ENCODE measurements at regions not wholly inside any gene's neighbourhood (a gene's known extent, or its start where the extent isn't known, plus 50 kb on each side); places are given as distances from the start of the nearest gene placed in this dataset.

DNA sequence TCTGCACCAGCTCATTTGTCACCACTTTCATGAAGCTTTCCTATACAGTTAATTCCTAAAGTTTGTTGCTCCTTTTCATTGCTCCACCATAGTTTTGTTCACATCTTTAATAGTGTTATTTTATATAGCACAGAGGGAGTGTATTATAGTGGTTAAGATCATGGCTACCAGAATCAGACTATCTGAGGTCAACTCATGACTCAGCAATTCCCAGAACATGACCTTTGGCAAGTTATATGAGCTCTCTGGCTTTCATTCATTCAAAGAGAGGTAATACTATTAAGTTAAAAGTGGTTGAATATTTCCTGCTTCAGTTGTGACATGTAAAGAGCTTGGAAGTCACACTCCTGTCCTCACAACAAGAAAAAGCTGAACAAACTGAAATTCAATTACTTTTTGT, 1073.5 kb downstream of the NAALADL2 start:
- H3K36me3 ChIP-seq (ENCODE audit: control insufficient read depth, insufficient read depth, low read length), result no peaks in the 10 kb centered on the region
- no peak overlapping the region for H3K4me3 ChIP-seq (ENCODE audit: low read length)
- H3K27me3 ChIP-seq (ENCODE audit: control insufficient read depth, insufficient read depth, low read length), result no peaks in the 10 kb centered on the region
- no peaks in the 10 kb centered on the region for H3K4me1 ChIP-seq (ENCODE audit: control insufficient read depth, insufficient read depth, low read length)
- no peak overlapping the region for H3K9ac ChIP-seq (ENCODE audit: low read length)
- no peak overlapping the region for H3K27ac ChIP-seq (ENCODE audit: low read depth, low read length)

DNA sequence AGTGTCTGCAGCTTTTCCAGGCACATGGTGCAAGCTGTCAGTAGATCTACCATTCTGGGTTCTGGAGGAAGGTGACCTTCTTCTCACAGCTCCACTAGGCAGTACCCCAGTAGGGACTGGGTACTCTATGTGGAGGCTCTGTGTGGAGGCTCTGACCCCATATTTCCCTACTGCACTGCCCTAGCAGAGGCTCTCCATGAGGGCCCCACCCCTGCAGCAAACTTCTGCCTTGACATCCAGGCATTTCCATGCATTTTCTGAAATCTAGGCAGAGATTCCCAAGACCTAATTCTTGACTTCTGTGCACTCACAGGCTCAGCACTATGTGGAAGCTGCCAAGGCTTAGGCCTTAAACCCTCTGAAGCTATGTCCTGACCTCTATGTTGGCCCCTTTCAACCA, 1060.0 kb downstream of the NAALADL2 start:
- H3K4me1 ChIP-seq (ENCODE audit: control insufficient read depth, insufficient read depth, low read length), result no peaks in the 10 kb centered on the region
- H3K36me3 ChIP-seq (ENCODE audit: control insufficient read depth, insufficient read depth, low read length), result no peaks in the 10 kb centered on the region
- no peak overlapping the region for H3K9ac ChIP-seq (ENCODE audit: low read length)
- H3K27me3 ChIP-seq (ENCODE audit: control insufficient read depth, insufficient read depth, low read length), result no peaks in the 10 kb centered on the region
- no peak overlapping the region for H3K4me3 ChIP-seq (ENCODE audit: low read length)
- no peak overlapping the region for H3K27ac ChIP-seq (ENCODE audit: low read depth, low read length)

DNA sequence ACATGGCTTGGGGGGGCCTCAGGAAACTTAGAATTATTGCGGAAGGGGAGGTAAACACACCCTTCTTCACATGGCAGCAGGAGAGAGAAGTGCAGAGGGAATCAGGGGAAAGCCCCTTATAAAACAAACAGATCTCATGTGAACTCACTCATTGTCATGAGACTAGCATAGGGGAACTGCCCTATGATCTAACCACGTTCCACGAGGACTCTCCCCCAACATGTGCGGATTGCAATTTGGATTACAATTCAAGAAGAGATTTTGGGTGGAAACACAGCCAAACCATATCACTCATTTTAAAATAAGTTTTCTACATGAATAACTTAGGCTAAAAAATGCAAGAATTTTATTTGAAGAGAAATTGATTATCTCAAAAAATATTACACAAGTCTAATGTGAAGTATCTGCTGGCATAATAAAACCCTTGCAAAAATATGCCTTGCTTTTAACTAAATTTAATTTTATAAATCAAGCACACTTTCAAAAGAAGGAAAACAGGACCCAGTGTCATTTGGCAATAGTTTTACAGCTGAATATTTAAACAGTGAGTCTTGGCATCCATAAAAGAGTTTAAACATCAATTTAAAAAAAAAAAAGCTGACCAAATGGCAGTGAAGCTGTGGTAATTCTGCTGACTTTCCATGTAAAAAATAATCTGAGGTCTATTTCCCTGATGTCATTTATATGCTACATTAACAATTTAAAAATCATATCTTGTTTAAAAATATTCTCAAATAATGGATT, 1057.2 kb downstream of the NAALADL2 start:
- no peaks in the 10 kb centered on the region for H3K27me3 ChIP-seq (ENCODE audit: control insufficient read depth, insufficient read depth, low read length)
- H3K4me3 ChIP-seq (ENCODE audit: low read length), result no peak overlapping the region
- no peak overlapping the region for H3K9ac ChIP-seq (ENCODE audit: low read length)
- no peak overlapping the region for H3K27ac ChIP-seq (ENCODE audit: low read depth, low read length)
- no peaks in the 10 kb centered on the region for H3K36me3 ChIP-seq (ENCODE audit: control insufficient read depth, insufficient read depth, low read length)
- H3K4me1 ChIP-seq (ENCODE audit: control insufficient read depth, insufficient read depth, low read length), result no peaks in the 10 kb centered on the region

DNA sequence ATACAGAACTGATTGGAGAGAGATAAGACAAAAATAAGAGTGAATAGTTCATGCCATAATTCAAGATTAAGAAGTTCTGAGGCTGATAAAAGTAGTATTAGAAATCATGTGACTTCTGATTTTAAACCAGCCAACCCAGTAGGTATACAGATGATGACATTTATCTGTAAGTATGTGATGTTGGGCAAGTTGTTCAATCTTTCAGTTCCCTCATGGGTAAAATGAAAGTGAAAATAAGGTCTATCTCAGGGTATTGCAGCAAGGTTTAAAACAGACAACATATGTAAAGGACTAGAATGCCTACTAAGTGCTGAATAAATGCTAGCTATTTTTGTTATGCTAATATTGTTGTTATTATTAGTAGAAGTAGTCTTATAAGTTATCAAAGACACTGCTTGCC, 1055.7 kb downstream of the NAALADL2 start:
- H3K9ac ChIP-seq (ENCODE audit: low read length), result no peak overlapping the region

DNA sequence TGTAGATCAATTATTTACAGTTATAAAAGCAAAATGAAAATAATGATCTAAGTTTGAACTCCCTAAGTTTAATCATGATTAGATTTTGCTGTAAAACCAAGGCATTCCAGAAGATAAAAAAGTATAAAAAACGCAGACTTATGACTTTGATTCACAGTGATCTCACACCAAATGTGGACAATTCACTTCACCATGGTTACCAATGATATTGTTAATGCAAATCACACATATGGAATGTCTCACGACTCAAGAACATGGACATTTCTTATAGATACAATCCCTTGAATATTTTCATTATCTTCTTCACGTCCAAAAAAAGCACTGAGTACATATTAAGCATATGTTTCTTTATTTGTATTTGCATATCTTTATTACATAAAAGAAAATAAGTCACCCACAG, 1054.2 kb downstream of the NAALADL2 start:
- no peak overlapping the region for H3K4me3 ChIP-seq (ENCODE audit: low read length)
- H3K27ac ChIP-seq (ENCODE audit: low read depth, low read length), result no peak overlapping the region

More for the DNA sequence above, 1055.7 kb downstream of the NAALADL2 start:
- Histone ChIP-seq H3K27ac (ENCODE audit: low read depth, low read length) (no peak overlapping the region), H3K27me3 (ENCODE audit: control insufficient read depth, insufficient read depth, low read length) (no peaks in the 10 kb centered on the region), H3K36me3 (ENCODE audit: control insufficient read depth, insufficient read depth, low read length) (no peaks in the 10 kb centered on the region), H3K4me3 (ENCODE audit: low read length) (no peak overlapping the region), H3K4me1 (ENCODE audit: control insufficient read depth, insufficient read depth, low read length) (no peaks in the 10 kb centered on the region)

DNA sequence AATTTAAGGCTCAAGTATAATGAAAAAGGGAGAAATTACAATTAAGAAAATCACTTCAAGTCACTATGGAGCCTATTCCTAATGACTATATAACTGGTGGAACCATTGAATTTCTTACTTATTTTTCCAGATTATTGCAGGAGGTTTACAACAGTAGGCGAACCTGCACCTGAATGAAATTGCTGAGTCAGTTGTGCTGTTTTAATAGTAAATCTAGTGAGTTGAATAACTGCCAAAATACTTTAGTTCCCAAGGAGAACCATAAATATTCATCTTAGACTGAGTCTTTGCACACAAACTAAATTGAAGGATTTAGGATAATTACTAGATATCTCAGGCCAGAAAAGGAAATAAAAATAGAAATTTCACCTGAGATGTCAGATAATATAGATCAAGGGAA, 1052.8 kb downstream of the NAALADL2 start:
- Histone ChIP-seq H3K4me3 (ENCODE audit: low read length) (no peak overlapping the region), H3K9ac (ENCODE audit: low read length) (no peak overlapping the region), H3K36me3 (ENCODE audit: control insufficient read depth, insufficient read depth, low read length) (no peaks in the 10 kb centered on the region), H3K4me1 (ENCODE audit: control insufficient read depth, insufficient read depth, low read length) (no peaks in the 10 kb centered on the region), H3K27me3 (ENCODE audit: control insufficient read depth, insufficient read depth, low read length) (no peaks in the 10 kb centered on the region), H3K27ac (ENCODE audit: low read depth, low read length) (no peak overlapping the region)

More for the DNA sequence above, 1054.2 kb downstream of the NAALADL2 start:
- Histone ChIP-seq H3K36me3 (ENCODE audit: control insufficient read depth, insufficient read depth, low read length) (no peaks in the 10 kb centered on the region), H3K27me3 (ENCODE audit: control insufficient read depth, insufficient read depth, low read length) (no peaks in the 10 kb centered on the region), H3K9ac (ENCODE audit: low read length) (no peak overlapping the region), H3K4me1 (ENCODE audit: control insufficient read depth, insufficient read depth, low read length) (no peaks in the 10 kb centered on the region)

DNA sequence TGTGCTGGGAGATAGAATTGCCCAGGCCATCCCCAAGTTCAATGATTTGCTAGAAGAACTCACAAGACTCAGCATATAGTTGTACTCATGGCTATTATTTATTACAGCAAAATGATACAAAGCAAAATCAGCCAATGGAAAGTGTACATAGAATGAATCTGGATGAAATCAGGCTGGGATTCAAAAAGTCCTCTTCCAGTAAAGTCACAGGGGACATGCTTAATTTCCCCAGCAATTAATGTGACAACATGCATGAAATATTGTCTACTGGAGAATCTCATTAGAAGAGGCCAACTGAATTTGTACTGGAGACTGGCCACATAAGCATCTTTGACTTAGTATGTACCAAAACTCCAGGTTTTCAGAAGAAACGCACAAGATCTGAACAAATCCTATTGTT, 1043.1 kb downstream of the NAALADL2 start:
- H3K4me3 ChIP-seq (ENCODE audit: low read length), result no peak overlapping the region
- no peak overlapping the region for H3K9ac ChIP-seq (ENCODE audit: low read length)
- no peaks in the 10 kb centered on the region for H3K4me1 ChIP-seq (ENCODE audit: control insufficient read depth, insufficient read depth, low read length)
- H3K27me3 ChIP-seq (ENCODE audit: control insufficient read depth, insufficient read depth, low read length), result no peaks in the 10 kb centered on the region
- no peak overlapping the region for H3K27ac ChIP-seq (ENCODE audit: low read depth, low read length)
- H3K36me3 ChIP-seq (ENCODE audit: control insufficient read depth, insufficient read depth, low read length), result no peaks in the 10 kb centered on the region

DNA sequence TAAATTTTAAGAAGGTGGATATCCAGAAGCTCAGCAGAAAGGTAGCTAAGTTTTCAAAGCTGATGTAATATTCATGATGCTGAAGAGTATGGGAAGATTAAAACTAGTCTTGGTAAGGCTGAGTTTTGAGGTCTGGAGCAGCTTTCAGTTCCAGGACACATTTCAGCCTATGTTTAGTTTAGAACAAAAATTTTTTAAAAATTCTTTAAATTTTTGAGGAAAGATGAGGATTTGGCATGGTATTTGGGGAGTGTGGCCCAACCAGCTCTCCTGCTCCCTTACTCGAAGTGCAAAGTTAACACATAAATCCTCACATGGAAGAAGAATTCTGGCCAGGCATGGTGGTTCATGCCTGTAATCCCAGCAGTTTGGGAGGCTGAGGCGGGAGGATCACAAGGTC, 1039.1 kb downstream of the NAALADL2 start:
- H3K4me1 ChIP-seq (ENCODE audit: control insufficient read depth, insufficient read depth, low read length), result no peaks in the 10 kb centered on the region
- no peak overlapping the region for H3K4me3 ChIP-seq (ENCODE audit: low read length)
- no peaks in the 10 kb centered on the region for H3K27me3 ChIP-seq (ENCODE audit: control insufficient read depth, insufficient read depth, low read length)
- H3K9ac ChIP-seq (ENCODE audit: low read length), result no peak overlapping the region
- H3K27ac ChIP-seq (ENCODE audit: low read depth, low read length), result no peak overlapping the region
- no peaks in the 10 kb centered on the region for H3K36me3 ChIP-seq (ENCODE audit: control insufficient read depth, insufficient read depth, low read length)

DNA sequence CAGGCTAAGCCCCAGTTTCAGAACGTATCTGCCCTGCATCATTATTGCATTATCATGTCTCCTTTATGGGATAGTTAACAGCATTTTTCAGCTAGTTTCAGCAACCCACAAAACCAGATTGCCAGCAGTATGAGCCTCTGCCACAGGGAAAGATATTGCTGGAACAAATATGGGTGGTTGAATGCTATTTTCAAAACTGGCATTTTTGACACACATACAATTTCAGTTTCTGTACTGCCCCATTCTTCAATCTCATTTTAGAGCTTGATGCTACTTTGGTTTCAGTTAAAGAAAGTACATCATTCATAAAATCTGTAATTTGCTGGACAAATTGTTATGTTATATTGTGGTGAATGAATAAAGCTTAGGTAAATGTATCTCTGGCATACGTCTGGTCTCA, 1037.5 kb downstream of the NAALADL2 start:
- H3K27me3 ChIP-seq (ENCODE audit: control insufficient read depth, insufficient read depth, low read length), result no peaks in the 10 kb centered on the region
- H3K36me3 ChIP-seq (ENCODE audit: control insufficient read depth, insufficient read depth, low read length), result no peaks in the 10 kb centered on the region
- no peak overlapping the region for H3K4me3 ChIP-seq (ENCODE audit: low read length)
- no peak overlapping the region for H3K27ac ChIP-seq (ENCODE audit: low read depth, low read length)
- no peak overlapping the region for H3K9ac ChIP-seq (ENCODE audit: low read length)
- no peaks in the 10 kb centered on the region for H3K4me1 ChIP-seq (ENCODE audit: control insufficient read depth, insufficient read depth, low read length)

DNA sequence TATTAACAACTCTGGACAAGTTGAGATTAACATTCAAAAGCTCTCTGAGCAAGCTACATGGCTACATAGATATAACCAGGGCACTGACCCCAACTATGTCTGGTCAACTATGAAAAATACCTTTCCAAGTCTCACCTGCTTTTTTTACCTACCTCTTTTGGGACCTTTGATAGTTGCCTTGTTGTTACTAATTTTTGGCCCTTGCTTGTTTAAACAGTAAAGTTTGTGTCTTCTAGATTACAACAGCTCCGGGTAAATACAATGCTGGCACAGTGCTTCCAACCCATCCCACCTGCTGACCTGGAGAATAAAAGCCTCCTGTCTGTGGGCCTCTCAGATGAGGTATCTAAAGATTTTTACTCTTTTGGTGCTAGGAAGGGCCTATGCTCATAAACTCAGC, 1036.6 kb downstream of the NAALADL2 start:
- Histone ChIP-seq H3K27ac (ENCODE audit: low read depth, low read length) (no peak overlapping the region), H3K9ac (ENCODE audit: low read length) (no peak overlapping the region)

DNA sequence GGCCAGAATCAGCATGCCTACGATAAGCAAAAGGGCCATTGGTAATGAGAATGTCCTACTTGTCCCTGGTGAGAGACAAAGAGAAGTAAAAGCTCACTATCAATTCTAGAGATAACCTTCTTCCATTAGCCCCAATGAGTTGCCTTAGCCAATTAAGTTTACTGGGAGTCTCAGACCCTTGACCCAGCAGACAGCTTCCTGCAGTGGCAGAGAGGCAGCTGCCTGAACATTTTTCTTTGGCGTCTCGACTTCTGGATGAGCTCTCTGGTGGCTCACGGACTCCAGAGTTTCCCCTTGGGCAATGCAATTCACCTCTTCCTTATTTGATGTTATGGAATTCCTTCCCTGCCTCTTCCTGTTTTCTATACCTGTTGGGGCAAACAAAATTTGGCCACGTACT, 1034.4 kb downstream of the NAALADL2 start:
- Histone ChIP-seq H3K9ac (ENCODE audit: low read length) (no peak overlapping the region), H3K4me3 (ENCODE audit: low read length) (no peak overlapping the region), H3K4me1 (ENCODE audit: control insufficient read depth, insufficient read depth, low read length) (no peaks in the 10 kb centered on the region), H3K27me3 (ENCODE audit: control insufficient read depth, insufficient read depth, low read length) (no peaks in the 10 kb centered on the region), H3K36me3 (ENCODE audit: control insufficient read depth, insufficient read depth, low read length) (no peaks in the 10 kb centered on the region), H3K27ac (ENCODE audit: low read depth, low read length) (no peak overlapping the region)

More for the DNA sequence above, 1036.6 kb downstream of the NAALADL2 start:
- no peaks in the 10 kb centered on the region for H3K4me1 ChIP-seq (ENCODE audit: control insufficient read depth, insufficient read depth, low read length)
- no peak overlapping the region for H3K4me3 ChIP-seq (ENCODE audit: low read length)
- no peaks in the 10 kb centered on the region for H3K27me3 ChIP-seq (ENCODE audit: control insufficient read depth, insufficient read depth, low read length)
- no peaks in the 10 kb centered on the region for H3K36me3 ChIP-seq (ENCODE audit: control insufficient read depth, insufficient read depth, low read length)

DNA sequence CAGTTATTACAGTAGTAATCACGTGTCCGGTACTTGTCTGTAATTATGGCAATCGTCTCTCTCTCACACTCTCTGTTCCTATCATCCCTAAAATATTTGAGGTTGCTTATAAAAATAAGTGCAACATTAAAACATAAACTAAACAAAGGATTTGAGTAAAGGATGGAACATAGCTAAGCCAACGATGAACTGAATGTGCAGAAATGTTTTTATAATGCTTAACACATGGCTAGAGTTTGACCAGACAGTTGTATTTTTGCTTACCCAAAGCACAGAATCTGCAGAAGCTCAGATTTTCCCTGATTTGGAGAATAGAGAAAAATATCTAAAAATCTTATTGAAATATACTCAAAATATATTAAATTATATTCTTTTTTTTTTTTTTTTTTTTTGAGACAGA, 1030.9 kb downstream of the NAALADL2 start:
- Histone ChIP-seq H3K27me3 (ENCODE audit: control insufficient read depth, insufficient read depth, low read length) (no peaks in the 10 kb centered on the region), H3K4me3 (ENCODE audit: low read length) (no peak overlapping the region), H3K9ac (ENCODE audit: low read length) (no peak overlapping the region), H3K27ac (ENCODE audit: low read depth, low read length) (no peak overlapping the region), H3K36me3 (ENCODE audit: control insufficient read depth, insufficient read depth, low read length) (no peaks in the 10 kb centered on the region), H3K4me1 (ENCODE audit: control insufficient read depth, insufficient read depth, low read length) (no peaks in the 10 kb centered on the region)

DNA sequence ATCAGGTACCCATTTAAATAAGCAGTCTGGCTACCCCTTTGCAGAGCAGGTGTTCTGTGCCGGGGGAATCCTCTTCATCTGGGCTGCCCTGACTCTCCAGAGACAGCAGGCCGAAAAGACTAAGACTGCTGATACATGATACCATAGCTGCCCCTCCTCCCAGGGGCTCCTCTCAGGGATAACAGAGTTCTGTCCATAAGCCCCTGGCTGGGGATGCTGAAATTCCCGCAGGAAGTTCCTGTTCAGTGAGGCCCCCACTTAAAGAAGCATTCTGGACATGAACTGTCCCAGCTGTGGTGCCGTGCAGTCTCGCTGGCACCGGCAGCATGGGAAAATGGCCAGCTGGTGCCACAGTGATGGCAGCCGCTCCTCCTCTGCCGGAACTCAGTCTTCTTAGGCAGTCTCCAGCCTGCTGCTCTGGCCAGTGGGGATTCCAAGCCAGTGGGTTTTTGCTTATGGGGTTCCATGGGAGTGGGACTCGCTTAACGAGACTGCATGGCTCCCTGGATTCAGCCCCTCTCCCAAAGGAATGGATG, 1026.2 kb downstream of the NAALADL2 start:
- no peaks in the 10 kb centered on the region for H3K36me3 ChIP-seq (ENCODE audit: control insufficient read depth, insufficient read depth, low read length)
- H3K27me3 ChIP-seq (ENCODE audit: control insufficient read depth, insufficient read depth, low read length), result no peaks in the 10 kb centered on the region
- no peak overlapping the region for H3K4me3 ChIP-seq (ENCODE audit: low read length)
- H3K9ac ChIP-seq (ENCODE audit: low read length), result no peak overlapping the region
- no peak overlapping the region for H3K27ac ChIP-seq (ENCODE audit: low read depth, low read length)
- no peaks in the 10 kb centered on the region for H3K4me1 ChIP-seq (ENCODE audit: control insufficient read depth, insufficient read depth, low read length)

All from rectal smooth muscle tissue (tissue), 1 donor.